ENCODE measurements at regions not wholly inside any gene's neighbourhood (a gene's known extent, or its start where the extent isn't known, plus 50 kb on each side); places are given as distances from the start of the nearest gene placed in this dataset.

- no peaks in the 10 kb centered on the region for H3K27me3 ChIP-seq (ENCODE audit: control insufficient read depth, insufficient read depth, low read length)
- no peaks in the 10 kb centered on the region for H3K36me3 ChIP-seq (ENCODE audit: control insufficient read depth, insufficient read depth, low read length)
- no peak overlapping the region for H3K4me3 ChIP-seq (ENCODE audit: low read length)
- no peak overlapping the region for H3K9ac ChIP-seq (ENCODE audit: low read length)
- H3K9me3 ChIP-seq (ENCODE audit: control insufficient read depth, low read length) = no peaks in the 10 kb centered on the region
- H3K4me1 ChIP-seq (ENCODE audit: control insufficient read depth, insufficient read depth, low read length) = peaks cover 61% of the 10 kb centered on the region
Measured at GRCh38 chr1:232682248-232682647, 52.3 kb upstream of the SIPA1L2 start.

GRCh38 chr1:232684371-232685105 is 54.6 kb upstream of the SIPA1L2 start:
- Histone ChIP-seq H3K4me1 (ENCODE audit: control insufficient read depth, insufficient read depth, low read length) (peaks cover 55% of the 10 kb centered on the region), H3K9ac (ENCODE audit: low read length) (no peak overlapping the region), H3K4me3 (ENCODE audit: low read length) (no peak overlapping the region), H3K9me3 (ENCODE audit: control insufficient read depth, low read length) (no peaks in the 10 kb centered on the region), H3K36me3 (ENCODE audit: control insufficient read depth, insufficient read depth, low read length) (no peaks in the 10 kb centered on the region), H3K27me3 (ENCODE audit: control insufficient read depth, insufficient read depth, low read length) (no peaks in the 10 kb centered on the region)

GRCh38 chr1:232686346-232686745 is 56.4 kb upstream of the SIPA1L2 start:
- Histone ChIP-seq H3K9me3 (ENCODE audit: control insufficient read depth, low read length) (no peaks in the 10 kb centered on the region), H3K36me3 (ENCODE audit: control insufficient read depth, insufficient read depth, low read length) (no peaks in the 10 kb centered on the region), H3K4me3 (ENCODE audit: low read length) (no peak overlapping the region), H3K9ac (ENCODE audit: low read length) (no peak overlapping the region), H3K4me1 (ENCODE audit: control insufficient read depth, insufficient read depth, low read length) (peaks cover 47% of the 10 kb centered on the region), H3K27me3 (ENCODE audit: control insufficient read depth, insufficient read depth, low read length) (no peaks in the 10 kb centered on the region)

GRCh38 chr1:232687304-232687703 is 57.4 kb upstream of the SIPA1L2 start:
- H3K4me3 ChIP-seq (ENCODE audit: low read length) = no peak overlapping the region
- no peak overlapping the region for H3K9ac ChIP-seq (ENCODE audit: low read length)
- H3K36me3 ChIP-seq (ENCODE audit: control insufficient read depth, insufficient read depth, low read length) = no peaks in the 10 kb centered on the region
- H3K9me3 ChIP-seq (ENCODE audit: control insufficient read depth, low read length) = no peaks in the 10 kb centered on the region
- H3K27me3 ChIP-seq (ENCODE audit: control insufficient read depth, insufficient read depth, low read length) = no peaks in the 10 kb centered on the region
- H3K4me1 ChIP-seq (ENCODE audit: control insufficient read depth, insufficient read depth, low read length) = peaks cover 38% of the 10 kb centered on the region

GRCh38 chr1:232687728-232688127 is 57.8 kb upstream of the SIPA1L2 start:
- Histone ChIP-seq H3K4me1 (ENCODE audit: control insufficient read depth, insufficient read depth, low read length) (peaks cover 33% of the 10 kb centered on the region), H3K4me3 (ENCODE audit: low read length) (no peak overlapping the region), H3K27me3 (ENCODE audit: control insufficient read depth, insufficient read depth, low read length) (no peaks in the 10 kb centered on the region), H3K9ac (ENCODE audit: low read length) (no peak overlapping the region), H3K9me3 (ENCODE audit: control insufficient read depth, low read length) (no peaks in the 10 kb centered on the region), H3K36me3 (ENCODE audit: control insufficient read depth, insufficient read depth, low read length) (no peaks in the 10 kb centered on the region)

- Histone ChIP-seq H3K4me3 (ENCODE audit: low read length) (no peak overlapping the region), H3K36me3 (ENCODE audit: control insufficient read depth, insufficient read depth, low read length) (no peaks in the 10 kb centered on the region), H3K9me3 (ENCODE audit: control insufficient read depth, low read length) (no peaks in the 10 kb centered on the region), H3K27me3 (ENCODE audit: control insufficient read depth, insufficient read depth, low read length) (no peaks in the 10 kb centered on the region), H3K4me1 (ENCODE audit: control insufficient read depth, insufficient read depth, low read length) (peaks cover 30% of the 10 kb centered on the region), H3K9ac (ENCODE audit: low read length) (no peak overlapping the region)
Measured at GRCh38 chr1:232688398-232688797, 58.5 kb upstream of the SIPA1L2 start.

GRCh38 chr1:232689711-232690110 is 59.8 kb upstream of the SIPA1L2 start:
- peaks cover 17% of the 10 kb centered on the region for H3K4me1 ChIP-seq (ENCODE audit: control insufficient read depth, insufficient read depth, low read length)
- no peak overlapping the region for H3K4me3 ChIP-seq (ENCODE audit: low read length)
- H3K9ac ChIP-seq (ENCODE audit: low read length) = no peak overlapping the region
- H3K36me3 ChIP-seq (ENCODE audit: control insufficient read depth, insufficient read depth, low read length) = no peaks in the 10 kb centered on the region
- H3K27me3 ChIP-seq (ENCODE audit: control insufficient read depth, insufficient read depth, low read length) = no peaks in the 10 kb centered on the region
- H3K9me3 ChIP-seq (ENCODE audit: control insufficient read depth, low read length) = no peaks in the 10 kb centered on the region

GRCh38 chr1:232690285-232690935 is 60.5 kb upstream of the SIPA1L2 start:
- Histone ChIP-seq H3K4me1 (ENCODE audit: control insufficient read depth, insufficient read depth, low read length) (peaks cover 13% of the 10 kb centered on the region), H3K27me3 (ENCODE audit: control insufficient read depth, insufficient read depth, low read length) (no peaks in the 10 kb centered on the region), H3K9me3 (ENCODE audit: control insufficient read depth, low read length) (no peaks in the 10 kb centered on the region), H3K36me3 (ENCODE audit: control insufficient read depth, insufficient read depth, low read length) (no peaks in the 10 kb centered on the region), H3K4me3 (ENCODE audit: low read length) (no peak overlapping the region), H3K9ac (ENCODE audit: low read length) (no peak overlapping the region)

- H3K9ac ChIP-seq (ENCODE audit: low read length) = no peak overlapping the region
- H3K9me3 ChIP-seq (ENCODE audit: control insufficient read depth, low read length) = no peaks in the 10 kb centered on the region
- H3K4me3 ChIP-seq (ENCODE audit: low read length) = no peak overlapping the region
- no peaks in the 10 kb centered on the region for H3K27me3 ChIP-seq (ENCODE audit: control insufficient read depth, insufficient read depth, low read length)
- H3K4me1 ChIP-seq (ENCODE audit: control insufficient read depth, insufficient read depth, low read length) = peaks cover 11% of the 10 kb centered on the region
- H3K36me3 ChIP-seq (ENCODE audit: control insufficient read depth, insufficient read depth, low read length) = no peaks in the 10 kb centered on the region
Measured at GRCh38 chr1:232694475-232694874, 64.5 kb upstream of the SIPA1L2 start.

- H3K36me3 ChIP-seq (ENCODE audit: control insufficient read depth, insufficient read depth, low read length) = no peaks in the 10 kb centered on the region
- H3K9me3 ChIP-seq (ENCODE audit: control insufficient read depth, low read length) = no peaks in the 10 kb centered on the region
- H3K27me3 ChIP-seq (ENCODE audit: control insufficient read depth, insufficient read depth, low read length) = no peaks in the 10 kb centered on the region
- no peak overlapping the region for H3K9ac ChIP-seq (ENCODE audit: low read length)
- no peak overlapping the region for H3K4me3 ChIP-seq (ENCODE audit: low read length)
- no peaks in the 10 kb centered on the region for H3K4me1 ChIP-seq (ENCODE audit: control insufficient read depth, insufficient read depth, low read length)
Measured at GRCh38 chr1:232695621-232696385, 65.9 kb upstream of the SIPA1L2 start.

GRCh38 chr1:232696466-232696865 is 66.5 kb upstream of the SIPA1L2 start:
- Histone ChIP-seq H3K27me3 (ENCODE audit: control insufficient read depth, insufficient read depth, low read length) (no peaks in the 10 kb centered on the region), H3K9me3 (ENCODE audit: control insufficient read depth, low read length) (no peaks in the 10 kb centered on the region), H3K36me3 (ENCODE audit: control insufficient read depth, insufficient read depth, low read length) (no peaks in the 10 kb centered on the region), H3K4me3 (ENCODE audit: low read length) (no peak overlapping the region), H3K4me1 (ENCODE audit: control insufficient read depth, insufficient read depth, low read length) (no peaks in the 10 kb centered on the region), H3K9ac (ENCODE audit: low read length) (no peak overlapping the region)

- no peaks in the 10 kb centered on the region for H3K36me3 ChIP-seq (ENCODE audit: control insufficient read depth, insufficient read depth, low read length)
- no peaks in the 10 kb centered on the region for H3K9me3 ChIP-seq (ENCODE audit: control insufficient read depth, low read length)
- H3K27me3 ChIP-seq (ENCODE audit: control insufficient read depth, insufficient read depth, low read length) = no peaks in the 10 kb centered on the region
- no peak overlapping the region for H3K9ac ChIP-seq (ENCODE audit: low read length)
- no peak overlapping the region for H3K4me3 ChIP-seq (ENCODE audit: low read length)
- H3K4me1 ChIP-seq (ENCODE audit: control insufficient read depth, insufficient read depth, low read length) = no peaks in the 10 kb centered on the region
Measured at GRCh38 chr1:232697187-232697822, 67.4 kb upstream of the SIPA1L2 start.
